ENCODE measurements at regions not wholly inside any gene's neighbourhood (a gene's known extent, or its start where the extent isn't known, plus 50 kb on each side); places are given as distances from the start of the nearest gene placed in this dataset.

- intact Hi-C loops (cut with micrococcal nuclease): no loop called here
- Histone ChIP-seq H2BK5ac (ENCODE audit: low read depth, low read length, poor library complexity, severe bottlenecking) (no peak overlapping the region), H2BK20ac (ENCODE audit: low read depth, low read length) (no peak overlapping the region), H3K4ac (ENCODE audit: low read depth, low read length) (no peak overlapping the region), H4K8ac (ENCODE audit: low read depth in 2 of 2, low read length in 2 of 2) (no peak overlapping the region), H3K27ac (ENCODE audit: insufficient read depth, low read length) (no peak overlapping the region), H4K5ac (ENCODE audit: low read depth, low read length) (no peak overlapping the region), H2BK120ac (ENCODE audit: low read depth, low read length) (no peak overlapping the region), H3K4me3 (ENCODE audit: insufficient read depth, low read depth, low read length) (no peak overlapping the region), H3K4me1 (ENCODE audit: control insufficient read depth, insufficient read depth, low read length) (no peaks in the 10 kb centered on the region), H3K9me1 (ENCODE audit: insufficient read depth, low read length) (no peaks in the 10 kb centered on the region), H3K27me3 (ENCODE audit: control insufficient read depth, insufficient read depth, low read length) (no peaks in the 10 kb centered on the region), H2AK9ac (replicated peaks; ENCODE audit: low read depth, low read length, poor library complexity) (no peak overlapping the region), H4K91ac (ENCODE audit: insufficient read depth, low read depth, low read length) (no peak overlapping the region), H3K9me3 (ENCODE audit: control insufficient read depth, insufficient read depth, low read length) (peaks cover 49% of the 10 kb centered on the region), H2AFZ (replicated peaks; ENCODE audit: low read length, poor library complexity) (no peak overlapping the region), H3K4me2 (ENCODE audit: low read depth, low read length) (no peak overlapping the region), H3K18ac (ENCODE audit: low read depth, low read length) (no peak overlapping the region), H2BK15ac (ENCODE audit: low read depth, low read length) (no peak overlapping the region), H3K56ac (ENCODE audit: extremely low read depth, insufficient read depth, low read length) (no peak overlapping the region), H3K14ac (replicated peaks; ENCODE audit: low read depth, low read length) (no peak overlapping the region), H3K9ac (ENCODE audit: low read depth, low read length) (no peak overlapping the region), H3K23ac (ENCODE audit: low read depth, low read length) (no peak overlapping the region), H2AK5ac (ENCODE audit: low read depth, low read length) (no peak overlapping the region), H3K36me3 (ENCODE audit: control insufficient read depth, insufficient read depth, low read length) (no peaks in the 10 kb centered on the region), H3K79me1 (ENCODE audit: low read depth in 1 of 2, low read length in 2 of 2) (no peaks in the 10 kb centered on the region), H4K20me1 (ENCODE audit: insufficient read depth, low read length) (no peaks in the 10 kb centered on the region)
- ChIA-PET POLR2A (ENCODE audit: unreplicated experiment) (no interaction called here), CTCF (no interaction called here)
- no peak for DNase-seq
- BruUV-seq (replicated peaks): no TSS peak
- WGBS, 2 experiments (ENCODE audit: extremely low coverage in 2 of 2, insufficient read length in 1 of 2): no CpG with 5 or more reads among the region's 11 CpGs
- in situ Hi-C loops (cut with MboI; ENCODE audit: low sequenced_read_pairs): no loop called here
- no peak for ATAC-seq (ENCODE audit: low read depth)
- dilution Hi-C loops (cut with HindIII; ENCODE audit: low sequenced_read_pairs, unreplicated experiment): no loop called here
- TF ChIP-seq NFE2L2 (IDR thresholded peaks at IDR 0.05; ENCODE audit: low read depth, low read length): no peak
- no peak for TF ChIP-seq USF2 (IDR thresholded peaks at IDR 0.05; ENCODE audit: low read depth, low read length)
- TF ChIP-seq CHD1 (IDR thresholded peaks at IDR 0.05; ENCODE audit: low read depth, low read length): no peak
- no peak for TF ChIP-seq MXI1 (IDR thresholded peaks at IDR 0.05; ENCODE audit: borderline replicate concordance, low read depth, low read length)
- no peak for TF ChIP-seq RFX5 (IDR thresholded peaks at IDR 0.05; ENCODE audit: low read depth, low read length)
- no peak for TF ChIP-seq BHLHE40 (IDR thresholded peaks at IDR 0.05; ENCODE audit: low read depth, low read length)
- no peak for TF ChIP-seq SMC3 (IDR thresholded peaks at IDR 0.05; ENCODE audit: low read depth, low read length)
- no peak for TF ChIP-seq ELK1 (IDR thresholded peaks at IDR 0.05; ENCODE audit: borderline replicate concordance, low read depth, low read length)
- TF ChIP-seq MAZ (IDR thresholded peaks at IDR 0.05; ENCODE audit: borderline replicate concordance, low read depth, low read length): no peak
- TF ChIP-seq RCOR1 (IDR thresholded peaks at IDR 0.05; ENCODE audit: insufficient replicate concordance, low read length): no peak
- TF ChIP-seq POLR2A (IDR thresholded peaks at IDR 0.05; ENCODE audit: low read depth, low read length): no peak
- no peak for TF ChIP-seq FOS (IDR thresholded peaks at IDR 0.05; ENCODE audit: low read depth, low read length)
- TF ChIP-seq MAFK (IDR thresholded peaks at IDR 0.05; ENCODE audit: low read depth, low read length): no peak
- no peak for TF ChIP-seq CEBPB (IDR thresholded peaks at IDR 0.05; ENCODE audit: low read depth, low read length)
- TF ChIP-seq CTCF (conservative IDR thresholded peaks at IDR 0.05; ENCODE audit: low read depth, low read length): no peak
Measured at GRCh38 chr2:16035747-16036745, 95.7 kb downstream of the MYCN start.

Data from IMR-90 (cell line).